ENCODE measurements at regions not wholly inside any gene's neighbourhood (a gene's known extent, or its start where the extent isn't known, plus 50 kb on each side); places are given as distances from the start of the nearest gene placed in this dataset.

DNA sequence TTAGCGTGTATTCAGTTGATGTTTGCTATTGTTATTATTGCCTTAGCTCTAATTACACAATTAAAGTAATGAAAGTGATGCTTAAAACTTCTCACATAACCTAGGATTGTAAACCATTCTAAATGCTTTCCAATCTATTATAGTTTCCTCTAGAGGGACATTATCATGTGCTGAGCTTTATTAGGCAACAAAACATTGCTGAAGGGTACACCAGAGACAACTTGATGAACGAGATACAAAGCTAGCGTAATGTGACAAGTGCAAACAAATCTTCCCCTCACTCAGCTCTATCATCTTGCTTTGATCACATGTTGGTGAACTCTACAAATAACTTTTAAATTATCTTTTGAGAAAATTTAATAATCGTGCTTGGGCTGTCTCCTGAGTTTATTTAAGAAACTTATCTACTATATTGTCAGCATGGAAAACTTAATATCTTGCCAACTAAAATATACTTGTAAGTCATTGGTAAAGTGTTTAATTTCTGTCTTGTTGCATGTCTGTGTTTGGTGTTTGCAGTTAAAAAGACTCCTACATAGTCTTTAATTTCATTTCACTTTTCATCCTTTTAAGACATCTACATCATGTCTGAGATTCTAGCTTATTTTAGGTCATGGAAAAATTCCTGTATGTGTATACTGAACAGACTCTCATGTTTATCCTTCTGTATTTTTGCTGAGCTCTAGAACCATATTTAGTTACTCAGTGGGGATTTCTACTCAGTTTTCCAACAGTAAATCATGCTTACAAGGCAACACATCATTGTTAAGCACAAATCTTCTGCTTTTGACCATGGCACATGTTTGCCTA is 104.2 kb upstream of the ADAMTS5 start:
- Histone ChIP-seq H3K27me3 (replicated peaks; ENCODE audit: insufficient read depth) (no peaks in the 10 kb centered on the region), H3K27ac (no peak overlapping the region), H3K4me3 (no peak overlapping the region), H3K4me1 (ENCODE audit: control insufficient read depth in 1 of 2, low read depth in 2 of 2) (peaks cover 0 to 9% of the 10 kb centered on the region in 2 donors), H3K9me3 (no peaks in the 10 kb centered on the region), H3K36me3 (no peaks in the 10 kb centered on the region)
- ATAC-seq (ENCODE audit: insufficient number of reproducible peaks, low FRiP score, low read depth), result no peak
- DNase-seq (ENCODE audit: low spot score), result no peak
- TF ChIP-seq, protein P1, sequence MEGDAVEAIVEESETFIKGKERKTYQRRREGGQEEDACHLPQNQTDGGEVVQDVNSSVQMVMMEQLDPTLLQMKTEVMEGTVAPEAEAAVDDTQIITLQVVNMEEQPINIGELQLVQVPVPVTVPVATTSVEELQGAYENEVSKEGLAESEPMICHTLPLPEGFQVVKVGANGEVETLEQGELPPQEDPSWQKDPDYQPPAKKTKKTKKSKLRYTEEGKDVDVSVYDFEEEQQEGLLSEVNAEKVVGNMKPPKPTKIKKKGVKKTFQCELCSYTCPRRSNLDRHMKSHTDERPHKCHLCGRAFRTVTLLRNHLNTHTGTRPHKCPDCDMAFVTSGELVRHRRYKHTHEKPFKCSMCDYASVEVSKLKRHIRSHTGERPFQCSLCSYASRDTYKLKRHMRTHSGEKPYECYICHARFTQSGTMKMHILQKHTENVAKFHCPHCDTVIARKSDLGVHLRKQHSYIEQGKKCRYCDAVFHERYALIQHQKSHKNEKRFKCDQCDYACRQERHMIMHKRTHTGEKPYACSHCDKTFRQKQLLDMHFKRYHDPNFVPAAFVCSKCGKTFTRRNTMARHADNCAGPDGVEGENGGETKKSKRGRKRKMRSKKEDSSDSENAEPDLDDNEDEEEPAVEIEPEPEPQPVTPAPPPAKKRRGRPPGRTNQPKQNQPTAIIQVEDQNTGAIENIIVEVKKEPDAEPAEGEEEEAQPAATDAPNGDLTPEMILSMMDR (IDR thresholded peaks at IDR 0.05), result no peak

DNA sequence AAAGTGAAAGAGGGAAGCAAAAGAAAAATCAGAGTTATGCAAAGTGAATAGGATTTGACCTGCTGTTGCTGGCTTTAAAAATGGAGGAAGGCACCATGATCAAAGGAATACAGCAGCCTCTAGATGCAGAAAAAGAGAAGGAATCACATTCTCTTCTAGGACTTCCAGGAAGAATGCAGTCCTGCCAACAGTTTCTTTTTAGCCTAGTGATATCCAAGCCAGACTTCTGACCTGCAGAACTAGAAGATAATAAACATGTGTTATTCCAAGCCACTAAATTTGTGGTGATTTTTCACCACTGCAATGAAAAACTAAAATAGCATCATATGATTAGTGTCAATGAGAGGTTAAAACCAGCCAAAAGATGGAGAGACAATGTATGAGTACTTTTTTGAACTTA is 101.9 kb upstream of the ADAMTS5 start:
- TF ChIP-seq, protein P1 (IDR thresholded peaks at IDR 0.05), result no peak
- H3K27ac ChIP-seq, result no peak overlapping the region

DNA sequence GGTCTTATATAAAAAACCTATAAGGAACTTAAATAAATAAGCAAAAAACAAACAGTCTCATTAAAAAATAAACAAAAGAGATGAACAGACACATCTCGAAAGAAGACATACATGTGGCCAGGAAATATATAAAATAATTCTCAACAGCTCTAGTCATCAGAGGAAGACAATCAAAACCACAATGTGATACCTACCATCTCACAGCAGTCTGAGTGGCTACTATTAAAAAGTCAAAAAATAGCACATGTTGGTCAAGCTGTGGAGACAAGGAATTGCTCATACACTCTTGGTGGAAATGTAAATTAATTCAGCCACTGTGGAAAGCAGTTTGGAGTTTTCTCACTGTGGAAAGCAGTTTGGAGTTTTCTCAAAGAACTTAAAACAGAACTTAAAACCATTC is 100.3 kb upstream of the ADAMTS5 start:
- TF ChIP-seq, protein P1 (IDR thresholded peaks at IDR 0.05), result no peak
- no peak overlapping the region for H3K4me3 ChIP-seq
- no peak overlapping the region for H3K27ac ChIP-seq
- no peaks in the 10 kb centered on the region for H3K36me3 ChIP-seq
- no peaks in the 10 kb centered on the region for H3K27me3 ChIP-seq (replicated peaks; ENCODE audit: insufficient read depth)
- no peak for ATAC-seq (ENCODE audit: insufficient number of reproducible peaks, low FRiP score, low read depth)
- no peak for DNase-seq (ENCODE audit: low spot score)
- peaks cover 0 to 17% of the 10 kb centered on the region in 2 donors for H3K4me1 ChIP-seq (ENCODE audit: control insufficient read depth in 1 of 2, low read depth in 2 of 2)
- H3K9me3 ChIP-seq, result peaks cover 5% of the 10 kb centered on the region

More for the DNA sequence above, 101.9 kb upstream of the ADAMTS5 start:
- Histone ChIP-seq H3K4me1 (ENCODE audit: control insufficient read depth in 1 of 2, low read depth in 2 of 2) (peaks cover 0 to 9% of the 10 kb centered on the region in 2 donors), H3K36me3 (no peaks in the 10 kb centered on the region), H3K4me3 (no peak overlapping the region), H3K27me3 (replicated peaks; ENCODE audit: insufficient read depth) (no peaks in the 10 kb centered on the region), H3K9me3 (peaks cover under 1% of the 10 kb centered on the region)
- ATAC-seq (ENCODE audit: insufficient number of reproducible peaks, low FRiP score, low read depth), result no peak
- no peak for DNase-seq (ENCODE audit: low spot score)

DNA sequence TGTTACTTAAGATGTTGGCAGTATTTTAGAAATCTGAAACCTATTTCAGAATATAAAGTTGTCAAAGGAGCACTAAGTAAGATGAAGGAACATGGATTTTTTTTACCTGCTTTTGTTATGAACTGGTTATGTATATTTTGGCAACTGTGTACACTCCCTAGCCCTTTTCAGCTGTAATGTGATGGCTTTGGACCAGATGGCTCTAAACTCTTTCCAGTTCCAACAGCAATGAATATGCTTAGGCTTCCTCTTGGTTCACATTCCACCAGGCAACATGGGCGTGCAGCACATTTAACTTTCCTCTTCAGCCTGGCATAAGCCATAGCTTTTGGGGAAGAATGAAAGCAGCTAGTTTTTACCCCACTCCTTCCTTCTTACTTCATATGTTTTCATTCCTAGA is 95.6 kb upstream of the ADAMTS5 start:
- no peak overlapping the region for H3K27ac ChIP-seq
- no peak overlapping the region for H3K4me3 ChIP-seq
- peaks cover 5% of the 10 kb centered on the region for H3K9me3 ChIP-seq
- H3K36me3 ChIP-seq, result no peaks in the 10 kb centered on the region
- TF ChIP-seq, protein P1 (IDR thresholded peaks at IDR 0.05), result no peak
- H3K4me1 ChIP-seq (ENCODE audit: control insufficient read depth in 1 of 2, low read depth in 2 of 2), result peaks cover 0 to 13% of the 10 kb centered on the region in 2 donors
- DNase-seq (ENCODE audit: low spot score) (no peak), ATAC-seq (ENCODE audit: insufficient number of reproducible peaks, low FRiP score, low read depth) (no peak)
- H3K27me3 ChIP-seq (replicated peaks; ENCODE audit: insufficient read depth), result no peaks in the 10 kb centered on the region

DNA sequence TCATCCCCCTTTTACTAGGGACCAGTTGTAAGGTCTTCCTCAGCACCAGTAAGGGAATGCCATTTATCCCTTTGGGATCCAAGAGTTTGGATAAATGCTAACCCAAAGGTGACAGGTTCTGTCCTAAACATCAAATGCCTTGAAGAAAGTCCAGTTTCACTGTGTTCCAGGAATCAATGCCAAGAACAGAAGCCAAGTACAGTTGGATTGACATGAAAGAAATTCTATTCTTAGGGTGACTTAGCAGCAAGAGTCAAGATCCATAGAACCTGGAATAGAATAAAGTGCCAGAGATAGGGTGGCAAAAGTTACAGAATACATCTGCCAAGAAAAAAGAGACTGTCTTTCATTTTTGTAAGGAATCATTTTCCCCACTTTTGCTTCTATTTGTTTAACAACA is 94.9 kb upstream of the ADAMTS5 start:
- TF ChIP-seq, protein P1 (IDR thresholded peaks at IDR 0.05), result no peak
- H3K4me3 ChIP-seq, result no peak overlapping the region
- no peak overlapping the region for H3K27ac ChIP-seq
- no peaks in the 10 kb centered on the region for H3K27me3 ChIP-seq (replicated peaks; ENCODE audit: insufficient read depth)
- H3K4me1 ChIP-seq (ENCODE audit: control insufficient read depth in 1 of 2, low read depth in 2 of 2), result peaks cover 0 to 13% of the 10 kb centered on the region in 2 donors
- DNase-seq (ENCODE audit: low spot score), result no peak
- H3K9me3 ChIP-seq, result peaks cover 5% of the 10 kb centered on the region
- ATAC-seq (ENCODE audit: insufficient number of reproducible peaks, low FRiP score, low read depth), result no peak
- no peaks in the 10 kb centered on the region for H3K36me3 ChIP-seq

Measured in thoracic aorta (tissue), 2 donors.